OCI-LY7 (cell line): ENCODE measurements at regions not wholly inside any gene's neighbourhood (a gene's known extent, or its start where the extent isn't known, plus 50 kb on each side); places are given as distances from the start of the nearest gene placed in this dataset.

ENCODE experiments used
- BruUV-seq: library from RNA; stranded (reverse); fragments of 400-500 nt; replicated peaks from 2 replicates; lab custom pipeline; 2021; lab: Mats Ljungman, UMichigan
- CTCF ChIA-PET: fragments of 300-600 bp; sonication (Branson Sonifier 250); formaldehyde crosslinking; loops from one replicate; lab custom pipeline; 2022; ENCODE audit warnings: antibody characterized with exemption; ENCODE audit not compliant: unreplicated experiment; lab: Charles Lee
- POLR2A ChIA-PET: fragments of 300-600 bp; sonication (Branson Sonifier 250); formaldehyde crosslinking; loops from one replicate; lab custom pipeline; 2022; ENCODE audit warnings: antibody characterized with exemption; lab: Charles Lee
- DNase-seq: peaks from one replicate; pipeline ENCODE4 v3.0.0-alpha.2; 2015; ENCODE audit warnings: low spot score
- H2AFZ ChIP-seq: fragments of 200-600 bp; sonication (generic), shearing (Covaris generic); 2 replicates; pipeline ENCODE4 v1.6.1; 2014; ENCODE audit warnings: mild to moderate bottlenecking, antibody characterized with exemption, low read length, moderate library complexity
- H3K27ac ChIP-seq: fragments of 200-600 bp; sonication (generic); 2 replicates; pipeline ENCODE4 v1.5.1; 2014; ENCODE audit warnings: mixed run types, low read depth, mild to moderate bottlenecking, moderate library complexity, low read length, inconsistent platforms; ENCODE audit not compliant: poor library complexity, severe bottlenecking
- H3K36me3 ChIP-seq: fragments of 200-600 bp; sonication (generic); 2 replicates; pipeline ENCODE4 v1.6.1; 2014; ENCODE audit warnings: mild to moderate bottlenecking, antibody characterized with exemption, low read length, moderate library complexity, mixed read lengths; ENCODE audit not compliant: insufficient read depth
- H3K4me1 ChIP-seq: fragments of 200-600 bp; sonication (generic); 2 replicates; pipeline ENCODE4 v1.5.1; 2014; ENCODE audit warnings: mild to moderate bottlenecking, low read length; ENCODE audit not compliant: insufficient read depth, poor library complexity, severe bottlenecking
- H3K4me2 ChIP-seq: fragments of 200-600 bp; sonication (generic); 2 replicates; pipeline ENCODE4 v1.6.1; 2014; ENCODE audit warnings: mild to moderate bottlenecking, low read length
- H3K4me3 ChIP-seq: fragments of 200-600 bp; sonication (generic); 2 replicates; pipeline ENCODE4 v1.5.1; 2014; ENCODE audit warnings: mild to moderate bottlenecking, low read depth, low read length; ENCODE audit not compliant: poor library complexity, severe bottlenecking
- H3K79me2 ChIP-seq: fragments of 200-600 bp; sonication (generic); 2 replicates; pipeline ENCODE4 v1.6.1; 2016; ENCODE audit warnings: low read depth, mild to moderate bottlenecking, low read length, moderate library complexity, mixed read lengths; ENCODE audit not compliant: insufficient read depth
- H3K9me2 ChIP-seq: fragments of 200-600 bp; sonication (generic); 2 replicates; pipeline ENCODE4 v1.6.1; 2016; ENCODE audit warnings: mild to moderate bottlenecking, low read length, mixed read lengths; ENCODE audit not compliant: insufficient read depth
- H3K9me3 ChIP-seq: fragments of 200-600 bp; sonication (generic); 2 replicates; pipeline ENCODE4 v1.6.1; 2014; ENCODE audit warnings: mild to moderate bottlenecking, mixed run types, low read length, mixed read lengths
- H4K20me1 ChIP-seq: fragments of 200-600 bp; sonication (generic); 2 replicates; pipeline ENCODE4 v1.6.1; 2014; ENCODE audit warnings: mild to moderate bottlenecking, antibody characterized with exemption, low read length, moderate library complexity, mixed read lengths; ENCODE audit not compliant: insufficient read depth
- EZH2phosphoT487 ChIP-seq: fragments of 200-600 bp; sonication (generic); IDR thresholded peaks from 2 replicates; pipeline ENCODE4 v1.6.1; 2018; ENCODE audit warnings: low read depth, borderline replicate concordance, mild to moderate bottlenecking, mixed run types, antibody characterized with exemption, low read length, moderate library complexity, mixed read lengths
- intact Hi-C: fragments of 100-400 bp; cut with micrococcal nuclease; formaldehyde crosslinking; loops from one replicate; pipeline ENCODE4 v1.10.0; 2022; ENCODE audit not compliant: unreplicated experiment
- TF ChIP-seq, protein P1 (sequence below): fragments of 200-600 bp; sonication (generic); conservative IDR thresholded peaks from 2 replicates; pipeline ENCODE4 v1.5.1; 2014; ENCODE audit warnings: mild to moderate bottlenecking, antibody characterized with exemption, low read length, moderate library complexity, mixed read lengths

DNA sequence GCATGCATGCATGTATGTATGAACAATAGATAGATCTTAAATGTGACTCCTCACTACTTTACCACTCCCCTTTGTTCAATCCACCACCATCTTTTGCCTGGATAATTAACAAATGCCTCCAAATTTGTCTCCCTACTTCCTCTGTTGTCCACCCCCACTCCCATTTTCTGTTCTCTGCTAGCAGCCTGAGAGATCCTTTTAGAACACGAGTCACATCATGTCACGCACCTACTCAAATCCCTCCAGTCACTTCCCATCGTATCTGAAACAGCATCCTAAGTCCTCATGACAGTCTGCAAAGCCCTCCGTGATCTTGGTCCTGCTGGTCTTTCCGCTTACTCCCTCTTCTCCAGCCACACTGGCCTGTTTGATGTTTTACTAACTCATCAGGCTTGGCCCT lies 527.3 kb downstream of the EPHA4 start:
- Histone ChIP-seq H3K9me2 (no peaks in the 10 kb centered on the region), H3K4me3 (no peak overlapping the region), H3K79me2 (no peaks in the 10 kb centered on the region), H3K27ac (no peak overlapping the region), H3K4me1 (no peaks in the 10 kb centered on the region), H4K20me1 (no peaks in the 10 kb centered on the region), H2AFZ (no peak overlapping the region), H3K36me3 (no peaks in the 10 kb centered on the region), H3K9me3 (no peaks in the 10 kb centered on the region), H3K4me2 (no peak overlapping the region)
- intact Hi-C loops = no loop called here
- ChIA-PET POLR2A (interaction anchor here (0.8 kb wide), 1 partner anchor 400 kb away, joined by 3 read pairs; no protein-coding TSS in a partner anchor), CTCF (no interaction called here)
- DNase-seq = no peak
- TF ChIP-seq EZH2phosphoT487 = no peak
- TF ChIP-seq, protein P1, sequence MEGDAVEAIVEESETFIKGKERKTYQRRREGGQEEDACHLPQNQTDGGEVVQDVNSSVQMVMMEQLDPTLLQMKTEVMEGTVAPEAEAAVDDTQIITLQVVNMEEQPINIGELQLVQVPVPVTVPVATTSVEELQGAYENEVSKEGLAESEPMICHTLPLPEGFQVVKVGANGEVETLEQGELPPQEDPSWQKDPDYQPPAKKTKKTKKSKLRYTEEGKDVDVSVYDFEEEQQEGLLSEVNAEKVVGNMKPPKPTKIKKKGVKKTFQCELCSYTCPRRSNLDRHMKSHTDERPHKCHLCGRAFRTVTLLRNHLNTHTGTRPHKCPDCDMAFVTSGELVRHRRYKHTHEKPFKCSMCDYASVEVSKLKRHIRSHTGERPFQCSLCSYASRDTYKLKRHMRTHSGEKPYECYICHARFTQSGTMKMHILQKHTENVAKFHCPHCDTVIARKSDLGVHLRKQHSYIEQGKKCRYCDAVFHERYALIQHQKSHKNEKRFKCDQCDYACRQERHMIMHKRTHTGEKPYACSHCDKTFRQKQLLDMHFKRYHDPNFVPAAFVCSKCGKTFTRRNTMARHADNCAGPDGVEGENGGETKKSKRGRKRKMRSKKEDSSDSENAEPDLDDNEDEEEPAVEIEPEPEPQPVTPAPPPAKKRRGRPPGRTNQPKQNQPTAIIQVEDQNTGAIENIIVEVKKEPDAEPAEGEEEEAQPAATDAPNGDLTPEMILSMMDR = no peak
- BruUV-seq = no TSS peak

- intact Hi-C loops = no loop called here
- Histone ChIP-seq H3K27ac (no peak overlapping the region), H3K9me3 (no peaks in the 10 kb centered on the region), H3K79me2 (no peaks in the 10 kb centered on the region), H3K4me3 (no peak overlapping the region), H4K20me1 (no peaks in the 10 kb centered on the region), H3K36me3 (no peaks in the 10 kb centered on the region), H2AFZ (no peak overlapping the region), H3K4me1 (no peaks in the 10 kb centered on the region), H3K4me2 (no peak overlapping the region), H3K9me2 (no peaks in the 10 kb centered on the region)
- no peak for TF ChIP-seq EZH2phosphoT487
- TF ChIP-seq, protein P1 = no peak
- no peak for DNase-seq
- ChIA-PET POLR2A (no interaction called here), CTCF (no interaction called here)
- BruUV-seq = no TSS peak
These were observed 521.9 kb downstream of the EPHA4 start for GRCh38 chr2:221050020-221050795.

DNA sequence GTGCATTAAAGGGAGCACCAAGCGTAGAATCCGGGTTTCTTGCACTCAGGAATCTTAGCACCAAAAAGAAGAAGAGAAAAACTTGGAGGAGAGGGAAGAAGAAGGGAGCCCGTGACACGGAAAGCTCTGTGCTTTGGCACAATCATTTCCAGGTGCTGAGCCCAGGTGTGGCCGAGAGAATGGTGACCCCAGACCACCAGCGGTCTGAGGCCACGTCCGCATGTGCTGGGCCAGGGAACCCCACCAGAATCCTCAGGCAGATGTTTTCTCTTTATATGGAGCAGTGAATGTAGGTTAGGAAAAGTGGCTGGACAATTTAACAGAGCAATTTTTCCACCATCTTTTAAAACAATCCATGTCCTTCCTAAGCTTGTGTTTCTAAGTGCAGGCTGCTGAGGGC lies 520.9 kb downstream of the EPHA4 start:
- Histone ChIP-seq H3K4me1 (no peaks in the 10 kb centered on the region), H3K4me3 (no peak overlapping the region), H3K9me2 (no peaks in the 10 kb centered on the region), H3K27ac (no peak overlapping the region), H2AFZ (no peak overlapping the region), H3K9me3 (no peaks in the 10 kb centered on the region), H3K36me3 (no peaks in the 10 kb centered on the region), H4K20me1 (no peaks in the 10 kb centered on the region), H3K4me2 (no peak overlapping the region), H3K79me2 (no peaks in the 10 kb centered on the region)
- DNase-seq = no peak
- CTCF ChIA-PET = no interaction called here
- intact Hi-C loops = no loop called here
- TF ChIP-seq, protein P1 = no peak
- TF ChIP-seq EZH2phosphoT487 = no peak
- BruUV-seq = no TSS peak
- POLR2A ChIA-PET = no interaction called here
